Bone marrow (tissue), 2 donors: ENCODE measurements at regions not wholly inside any gene's neighbourhood (a gene's known extent, or its start where the extent isn't known, plus 50 kb on each side); places are given as distances from the start of the nearest gene placed in this dataset.

Experiments used
- DNase-seq, 2 donors: peaks; one replicate each; lab custom pipeline; 2025; lab: John Stamatoyannopoulos, UW

GRCh38 chr1:87274851-87275250 lies 53.8 kb upstream of the LMO4 start:
- no peak for DNase-seq

- DNase-seq = no peak
Measured at GRCh38 chr1:87278825-87279535, 49.7 kb upstream of the LMO4 start.
